ENCODE measurements at regions not wholly inside any gene's neighbourhood (a gene's known extent, or its start where the extent isn't known, plus 50 kb on each side); places are given as distances from the start of the nearest gene placed in this dataset.
"Not testable (repeated sequence)": the region's sequence is repeated elsewhere in the genome, so short reads cannot be mapped to it uniquely, and the experiment has no call there.

DNA sequence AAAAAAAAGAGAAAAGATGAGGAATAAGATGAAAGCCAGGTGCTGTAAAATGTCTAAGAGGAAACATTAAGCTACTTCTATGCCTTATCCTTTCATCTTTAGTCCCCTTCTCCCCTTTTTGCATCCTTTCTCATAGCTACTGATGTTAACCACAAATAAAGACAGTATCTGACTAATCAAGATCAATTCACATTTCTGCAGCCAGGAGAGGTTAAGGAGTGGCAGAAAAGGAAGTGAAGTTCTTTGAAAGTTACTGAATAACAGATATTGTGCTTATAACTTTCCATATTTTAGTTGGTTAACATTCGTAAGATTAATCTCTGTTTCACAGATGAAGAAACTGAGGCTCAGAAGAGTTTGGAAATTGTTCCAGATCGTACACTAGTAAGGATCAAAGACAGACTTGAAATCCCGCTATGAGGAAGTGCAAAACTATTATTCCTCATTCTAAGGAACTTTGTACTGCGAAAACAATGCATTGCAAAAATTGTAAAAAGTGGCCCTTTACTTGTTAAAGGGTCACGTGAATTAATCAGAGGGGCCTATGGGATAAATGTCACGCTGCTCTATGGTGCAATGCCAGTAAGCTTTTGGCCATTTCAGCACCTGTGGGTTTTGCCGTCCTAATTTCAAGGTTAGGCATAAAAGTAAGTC is 117.7 kb upstream of the GRM7 start:
- TF ChIP-seq, protein P1, sequence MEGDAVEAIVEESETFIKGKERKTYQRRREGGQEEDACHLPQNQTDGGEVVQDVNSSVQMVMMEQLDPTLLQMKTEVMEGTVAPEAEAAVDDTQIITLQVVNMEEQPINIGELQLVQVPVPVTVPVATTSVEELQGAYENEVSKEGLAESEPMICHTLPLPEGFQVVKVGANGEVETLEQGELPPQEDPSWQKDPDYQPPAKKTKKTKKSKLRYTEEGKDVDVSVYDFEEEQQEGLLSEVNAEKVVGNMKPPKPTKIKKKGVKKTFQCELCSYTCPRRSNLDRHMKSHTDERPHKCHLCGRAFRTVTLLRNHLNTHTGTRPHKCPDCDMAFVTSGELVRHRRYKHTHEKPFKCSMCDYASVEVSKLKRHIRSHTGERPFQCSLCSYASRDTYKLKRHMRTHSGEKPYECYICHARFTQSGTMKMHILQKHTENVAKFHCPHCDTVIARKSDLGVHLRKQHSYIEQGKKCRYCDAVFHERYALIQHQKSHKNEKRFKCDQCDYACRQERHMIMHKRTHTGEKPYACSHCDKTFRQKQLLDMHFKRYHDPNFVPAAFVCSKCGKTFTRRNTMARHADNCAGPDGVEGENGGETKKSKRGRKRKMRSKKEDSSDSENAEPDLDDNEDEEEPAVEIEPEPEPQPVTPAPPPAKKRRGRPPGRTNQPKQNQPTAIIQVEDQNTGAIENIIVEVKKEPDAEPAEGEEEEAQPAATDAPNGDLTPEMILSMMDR (IDR thresholded peaks at IDR 0.05; ENCODE audit: unreplicated experiment in 3 of 3): no peak
- Mint-ChIP-seq H3K27me3 (ENCODE audit: low read depth) (peaks cover 11% of the 10 kb centered on the region), H3K36me3 (ENCODE audit: low read depth) (no peaks in the 10 kb centered on the region), H3K4me1 (no peaks in the 10 kb centered on the region), H3K27ac (no peak overlapping the region), H3K4me3 (no peak overlapping the region), H3K9me3 (no peaks in the 10 kb centered on the region)

DNA sequence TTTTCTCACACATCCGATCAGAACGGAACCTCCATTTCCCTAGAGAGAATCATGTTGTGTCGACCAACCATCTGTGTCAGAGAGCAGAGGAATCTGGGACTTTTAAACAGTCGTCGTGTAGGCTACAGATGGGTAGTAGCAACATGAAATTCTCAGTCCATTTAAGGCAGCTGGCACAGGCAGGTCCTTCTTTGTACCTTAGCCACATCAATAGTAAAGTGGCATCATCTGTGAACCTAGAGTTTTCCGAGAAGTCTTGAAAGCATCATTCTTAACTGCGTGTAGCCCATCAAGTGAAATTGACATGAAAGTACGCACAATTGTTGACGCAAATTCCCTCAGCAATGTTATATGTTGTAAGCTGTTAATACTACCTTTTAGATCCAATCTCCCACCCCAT is 114.5 kb upstream of the GRM7 start:
- TF ChIP-seq, protein P1 (IDR thresholded peaks at IDR 0.05; ENCODE audit: unreplicated experiment in 3 of 3): no peak
- H3K4me1 Mint-ChIP-seq: no peaks in the 10 kb centered on the region
- no peak overlapping the region for H3K4me3 Mint-ChIP-seq
- H3K27ac Mint-ChIP-seq: no peak overlapping the region
- peaks cover 6% of the 10 kb centered on the region for H3K27me3 Mint-ChIP-seq (ENCODE audit: low read depth)
- no peaks in the 10 kb centered on the region for H3K9me3 Mint-ChIP-seq
- H3K36me3 Mint-ChIP-seq (ENCODE audit: low read depth): no peaks in the 10 kb centered on the region

DNA sequence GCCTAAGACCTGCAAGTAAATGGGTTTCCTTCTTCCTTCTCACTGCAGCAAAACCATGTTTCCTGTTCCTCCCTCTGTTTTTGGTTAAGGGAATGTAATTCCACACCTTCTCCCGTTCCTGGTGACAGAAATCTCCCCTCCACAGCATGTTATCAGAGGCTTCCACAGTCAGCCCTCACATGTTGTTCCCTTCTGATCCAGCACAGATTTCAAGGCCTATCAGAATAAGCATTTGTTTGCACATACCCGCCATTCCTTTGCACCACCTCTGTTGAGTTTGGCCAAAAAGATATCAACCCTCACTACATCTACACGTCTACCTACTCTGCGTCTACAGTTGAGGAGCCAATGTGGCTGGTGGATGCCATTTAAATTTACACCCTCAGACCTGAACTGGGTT is 113.9 kb upstream of the GRM7 start:
- no peak overlapping the region for H3K4me3 Mint-ChIP-seq
- no peaks in the 10 kb centered on the region for H3K36me3 Mint-ChIP-seq (ENCODE audit: low read depth)
- peaks cover 6% of the 10 kb centered on the region for H3K27me3 Mint-ChIP-seq (ENCODE audit: low read depth)
- TF ChIP-seq, protein P1 (IDR thresholded peaks at IDR 0.05; ENCODE audit: unreplicated experiment in 3 of 3): no peak
- H3K9me3 Mint-ChIP-seq: no peaks in the 10 kb centered on the region
- H3K4me1 Mint-ChIP-seq: no peaks in the 10 kb centered on the region
- H3K27ac Mint-ChIP-seq: no peak overlapping the region

DNA sequence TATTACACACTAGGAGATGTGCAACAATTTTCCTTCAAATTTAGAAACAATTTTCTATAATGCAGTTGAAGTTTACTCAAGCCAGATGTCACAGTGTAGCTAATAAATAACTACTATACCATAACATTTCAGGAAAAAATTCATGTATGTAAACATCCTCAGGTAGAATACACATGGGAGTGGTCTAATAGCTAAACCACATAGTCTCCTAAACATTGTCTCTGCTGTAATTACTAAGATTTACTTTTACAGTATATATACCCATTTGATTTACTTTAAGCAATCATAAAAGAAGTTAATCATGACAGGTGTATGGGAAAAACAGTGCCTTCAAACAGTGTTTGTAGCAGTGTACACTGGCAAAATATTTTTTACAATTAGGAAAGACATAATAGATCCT is 110.1 kb upstream of the GRM7 start:
- no peak overlapping the region for H3K27ac Mint-ChIP-seq
- no peaks in the 10 kb centered on the region for H3K36me3 Mint-ChIP-seq (ENCODE audit: low read depth)

DNA sequence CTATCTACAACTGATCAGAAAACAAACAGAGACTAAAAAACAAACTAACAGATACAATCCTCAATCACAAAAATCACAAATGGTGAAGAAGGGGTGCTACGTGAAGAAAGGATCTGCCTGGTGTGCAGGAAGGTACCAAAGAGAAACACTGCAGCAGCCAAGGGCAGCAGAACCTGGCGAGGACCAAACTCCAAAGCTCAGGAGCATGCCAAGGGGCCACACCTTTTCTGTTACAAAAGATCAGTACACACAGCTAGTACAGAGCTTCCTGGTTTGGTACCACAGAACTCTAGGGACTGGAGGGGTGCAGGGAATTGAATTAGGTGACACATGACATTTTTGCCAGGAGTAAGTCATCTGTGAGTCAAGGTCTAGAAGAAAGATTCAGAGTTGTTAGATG is 107.4 kb upstream of the GRM7 start:
- Mint-ChIP-seq H3K27ac (no peak overlapping the region), H3K4me3 (no peak overlapping the region), H3K27me3 (ENCODE audit: low read depth) (no peaks in the 10 kb centered on the region), H3K4me1 (no peaks in the 10 kb centered on the region), H3K36me3 (ENCODE audit: low read depth) (no peaks in the 10 kb centered on the region), H3K9me3 (peaks cover 10% of the 10 kb centered on the region)
- TF ChIP-seq, protein P1 (IDR thresholded peaks at IDR 0.05; ENCODE audit: unreplicated experiment in 3 of 3): no peak

More for the DNA sequence above, 110.1 kb upstream of the GRM7 start:
- Mint-ChIP-seq H3K27me3 (ENCODE audit: low read depth) (peaks cover 6% of the 10 kb centered on the region), H3K4me1 (no peaks in the 10 kb centered on the region), H3K9me3 (peaks cover 10% of the 10 kb centered on the region), H3K4me3 (no peak overlapping the region)
- TF ChIP-seq, protein P1 (IDR thresholded peaks at IDR 0.05; ENCODE audit: unreplicated experiment in 3 of 3): no peak

DNA sequence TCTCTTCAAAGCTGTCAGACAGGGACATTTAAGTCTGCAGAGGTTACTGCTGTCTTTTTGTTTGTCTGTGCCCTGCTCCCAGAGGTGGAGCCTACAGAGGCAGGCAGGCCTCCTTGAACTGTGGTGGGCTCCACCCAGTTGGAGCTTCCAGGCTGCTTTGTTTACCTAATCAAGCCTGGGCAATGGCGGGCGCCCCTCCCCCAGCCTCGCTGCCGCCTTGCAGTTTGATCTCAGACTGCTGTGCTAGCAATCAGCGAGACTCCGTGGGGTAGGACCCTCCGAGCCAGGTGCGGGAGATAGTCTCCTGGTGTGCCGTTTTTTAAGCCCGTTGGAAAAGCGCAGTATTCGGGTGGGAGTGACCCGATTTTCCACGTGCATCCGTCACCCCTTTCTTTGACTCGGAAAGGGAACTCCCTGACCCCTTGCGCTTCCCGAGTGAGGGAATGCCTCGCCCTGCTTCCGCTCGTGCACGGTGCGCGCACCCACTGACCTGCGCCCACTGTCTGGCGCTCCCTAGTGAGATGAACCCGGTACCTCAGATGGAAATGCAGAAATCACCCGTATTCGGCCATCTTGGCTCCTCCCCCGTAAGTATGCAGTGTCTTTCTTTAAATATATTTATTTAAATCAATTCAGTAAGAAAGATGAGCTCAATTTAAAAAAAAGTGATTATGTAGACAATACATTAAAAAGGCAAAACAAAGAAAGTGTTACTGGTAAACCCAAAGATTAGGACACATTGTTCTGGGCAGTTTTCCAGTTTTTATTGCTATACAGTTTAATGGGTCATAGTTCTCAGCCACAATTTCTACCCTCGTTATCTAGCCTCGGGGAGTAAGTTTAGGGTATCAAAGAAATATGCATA is 91.2 kb upstream of the GRM7 start:
- Mint-ChIP-seq H3K27ac (peak overlapping the region; percentile 9 to 13 (median 12)), H3K4me3 (peak overlapping the region in 1 of 3 experiments; percentile 46)
- H3K9me3 Mint-ChIP-seq; H3K27me3 Mint-ChIP-seq (ENCODE audit: low read depth); H3K36me3 Mint-ChIP-seq (ENCODE audit: low read depth); H3K4me1 Mint-ChIP-seq: not testable (repeated sequence)
